GM06990 (cell line): ENCODE measurements at regions not wholly inside any gene's neighbourhood (a gene's known extent, or its start where the extent isn't known, plus 50 kb on each side); places are given as distances from the start of the nearest gene placed in this dataset.

Source experiments
- DNase-seq: peaks from one replicate; pipeline ENCODE4 v3.0.0-alpha.2; 2011; ENCODE audit not compliant: insufficient read length; ENCODE audit errors: extremely low read depth
- H3K27me3 ChIP-seq: replicated peaks from 2 replicates; pipeline ENCODE4 v1.6.0; 2011; ENCODE audit warnings: low read length; ENCODE audit not compliant: control insufficient read depth, insufficient read depth
- H3K36me3 ChIP-seq: 2 replicates; pipeline ENCODE4 v1.5.1; 2011; ENCODE audit warnings: low read length; ENCODE audit not compliant: control insufficient read depth, insufficient read depth
- H3K4me3 ChIP-seq: replicated peaks from 2 replicates; pipeline ENCODE4 v1.5.1; 2011; ENCODE audit warnings: low read depth, mild to moderate bottlenecking, control low read depth, low read length
- CTCF ChIP-seq: IDR thresholded peaks from 2 replicates; pipeline ENCODE4 v1.5.1; 2011; ENCODE audit warnings: low read length, control low read depth, mild to moderate bottlenecking, inconsistent platforms; ENCODE audit not compliant: insufficient read depth, poor library complexity, severe bottlenecking

GRCh38 chr10:124338276-124338925 is 80.3 kb downstream of the OAT start:
- no peak for TF ChIP-seq CTCF
- DNase-seq = no peak
- H3K4me3 ChIP-seq = no peak overlapping the region
- H3K36me3 ChIP-seq = no peaks in the 10 kb centered on the region
- no peaks in the 10 kb centered on the region for H3K27me3 ChIP-seq

GRCh38 chr10:124336186-124336585 is 82.5 kb downstream of the OAT start:
- TF ChIP-seq CTCF = no peak
- no peak overlapping the region for H3K4me3 ChIP-seq
- no peaks in the 10 kb centered on the region for H3K36me3 ChIP-seq
- DNase-seq = no peak
- H3K27me3 ChIP-seq = no peaks in the 10 kb centered on the region

- H3K4me3 ChIP-seq = no peak overlapping the region
- no peak for DNase-seq
- TF ChIP-seq CTCF = no peak
- H3K36me3 ChIP-seq = no peaks in the 10 kb centered on the region
- H3K27me3 ChIP-seq = no peaks in the 10 kb centered on the region; the same call in 1 of the 2 replicates
Measured at GRCh38 chr10:124333931-124334330, 84.8 kb downstream of the OAT start.

GRCh38 chr10:124332426-124332825 is 86.3 kb downstream of the OAT start:
- no peak for TF ChIP-seq CTCF
- no peaks in the 10 kb centered on the region; the same call in 1 of the 2 replicates for H3K27me3 ChIP-seq
- H3K36me3 ChIP-seq = no peaks in the 10 kb centered on the region
- H3K4me3 ChIP-seq = no peak overlapping the region
- no peak for DNase-seq

GRCh38 chr10:124329941-124330340 is 88.8 kb downstream of the OAT start:
- TF ChIP-seq CTCF = no peak
- H3K36me3 ChIP-seq = no peaks in the 10 kb centered on the region
- H3K27me3 ChIP-seq = no peaks in the 10 kb centered on the region; the same call in 1 of the 2 replicates
- DNase-seq = no peak
- H3K4me3 ChIP-seq = no peak overlapping the region

GRCh38 chr10:124329362-124329761 is 89.4 kb downstream of the OAT start:
- no peak for DNase-seq
- Histone ChIP-seq H3K36me3 (no peaks in the 10 kb centered on the region), H3K27me3 (no peaks in the 10 kb centered on the region; the same call in 1 of the 2 replicates), H3K4me3 (no peak overlapping the region)
- no peak for TF ChIP-seq CTCF
